Activated CD4-positive, alpha-beta T cell treated with anti-CD3 and anti-CD28 coated beads for 1 hour (primary cell): ENCODE measurements at regions not wholly inside any gene's neighbourhood (a gene's known extent, or its start where the extent isn't known, plus 50 kb on each side); places are given as distances from the start of the nearest gene placed in this dataset.

Experiments used
- DNase-seq: peaks from one replicate; pipeline ENCODE4 v3.0.0-alpha.2; 2020

DNA sequence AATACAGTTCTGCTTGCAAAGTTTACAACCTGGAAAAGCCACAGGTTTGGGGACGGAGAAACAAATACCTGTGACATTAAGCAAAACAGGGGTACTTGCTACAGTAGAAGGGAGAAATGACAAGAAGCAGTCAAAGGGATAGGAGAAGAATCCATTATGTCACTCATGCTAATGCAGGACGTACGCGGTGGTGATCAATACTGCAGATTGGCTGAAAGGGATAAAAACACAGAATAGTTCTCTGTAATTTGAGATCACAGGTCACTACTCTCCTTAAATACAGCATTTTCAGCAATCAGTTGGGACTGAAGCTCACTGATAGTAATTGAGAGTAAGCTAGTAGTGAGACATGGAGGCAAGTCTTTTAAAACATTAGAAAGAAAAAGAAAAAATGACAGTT is 130.3 kb upstream of the MTAP start:
- no peak for DNase-seq

DNA sequence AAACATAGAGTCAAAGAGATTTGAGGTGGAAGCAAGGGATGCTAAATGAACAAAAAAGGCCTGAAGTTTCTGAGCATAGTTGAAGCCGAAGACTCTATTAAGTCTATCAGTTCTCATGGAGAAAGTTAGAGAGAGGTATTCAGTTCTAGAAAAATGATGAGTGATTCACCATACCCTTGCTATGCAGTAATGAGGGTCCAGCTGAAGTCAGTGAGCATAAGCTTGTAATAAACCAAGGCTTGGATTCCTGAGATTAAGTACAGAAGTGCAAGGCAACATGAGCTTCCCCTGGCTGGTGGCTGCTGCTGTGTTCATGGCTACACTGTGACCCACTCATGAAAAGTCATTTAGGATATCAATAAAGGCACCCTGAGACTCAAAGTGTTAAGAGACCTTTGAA is 129.7 kb upstream of the MTAP start:
- no peak for DNase-seq

DNA sequence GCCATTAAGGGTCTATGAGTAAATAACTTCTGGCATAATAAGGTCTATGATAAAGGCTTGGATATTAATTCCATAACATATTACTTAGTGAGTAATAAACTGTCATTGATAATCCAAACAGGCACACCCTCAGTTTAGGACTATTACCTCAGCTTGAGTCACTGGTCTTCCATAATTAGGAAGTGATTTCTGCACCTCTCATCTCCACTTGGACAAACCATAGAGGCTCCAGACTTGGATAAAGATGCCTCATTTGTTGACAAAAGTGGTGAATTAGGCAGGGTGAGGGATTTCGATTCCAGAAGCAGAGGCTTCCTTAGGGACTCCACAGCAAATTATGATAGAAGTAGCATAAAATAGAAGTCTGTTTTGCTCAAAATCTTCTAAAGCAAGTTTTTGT is 127.5 kb upstream of the MTAP start:
- DNase-seq, result no peak

DNA sequence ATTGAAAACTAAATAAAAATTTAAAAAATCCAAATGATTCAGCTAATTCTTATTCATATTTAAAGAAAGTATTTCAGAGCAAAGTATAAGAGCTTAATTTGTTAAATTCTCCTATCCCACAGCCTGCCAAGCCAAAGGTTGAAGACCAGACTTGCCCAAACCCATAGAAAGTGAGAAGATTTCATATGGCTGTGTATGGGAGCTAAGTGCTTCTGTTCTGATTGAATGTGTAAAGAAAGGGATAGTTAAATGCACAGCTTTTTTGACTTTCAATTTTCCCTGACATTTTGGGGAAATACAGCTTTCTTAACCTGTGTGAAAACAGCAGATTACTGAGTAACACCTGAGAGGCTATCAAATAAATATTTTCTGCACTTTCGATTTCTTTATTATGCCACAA is 125.0 kb upstream of the MTAP start:
- DNase-seq, result no peak

GRCh38 chr9:21677834-21678233 is 124.6 kb upstream of the MTAP start:
- DNase-seq, result no peak

GRCh38 chr9:21679432-21679831 is 123.0 kb upstream of the MTAP start:
- DNase-seq, result no peak

- DNase-seq, result no peak
Measured at GRCh38 chr9:21680590-21680989, 121.8 kb upstream of the MTAP start.

DNA sequence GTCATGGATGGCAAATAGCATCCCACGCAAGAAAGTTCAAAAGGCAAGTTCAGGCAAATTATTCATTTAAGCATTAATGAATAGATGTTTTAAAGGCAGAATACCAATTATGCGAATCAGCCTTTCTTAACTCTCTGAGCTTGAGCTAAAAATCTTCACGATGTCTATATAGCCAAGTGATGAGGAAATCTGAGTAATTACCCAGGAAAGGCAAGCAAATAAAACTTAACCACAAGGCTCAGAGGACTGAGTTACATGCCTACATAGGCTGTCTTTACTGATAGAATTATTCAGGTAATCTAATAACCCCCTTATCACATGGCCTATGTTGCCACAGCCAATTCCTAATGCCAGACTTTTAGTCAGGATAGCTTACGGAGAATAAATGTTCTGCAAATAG is 120.8 kb upstream of the MTAP start:
- DNase-seq, result no peak

DNA sequence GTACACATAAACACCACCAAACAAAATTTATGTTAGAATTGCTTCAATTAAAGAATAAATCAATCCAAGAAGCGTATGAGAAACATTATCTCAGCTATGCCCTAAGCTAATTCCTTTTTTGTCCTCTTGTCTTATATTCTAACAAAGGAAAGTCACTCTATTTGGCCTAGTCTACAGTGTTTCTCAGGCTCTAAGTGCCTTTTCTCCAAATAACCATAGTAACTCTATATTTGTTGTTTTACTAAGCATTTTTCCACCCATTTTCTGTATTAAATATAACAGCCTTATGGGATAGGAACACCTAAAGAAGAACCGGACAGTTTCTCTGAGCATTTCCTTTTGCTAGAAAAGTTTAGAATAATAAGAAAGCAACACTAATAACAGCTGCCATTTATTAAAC is 120.1 kb upstream of the MTAP start:
- DNase-seq, result no peak

DNA sequence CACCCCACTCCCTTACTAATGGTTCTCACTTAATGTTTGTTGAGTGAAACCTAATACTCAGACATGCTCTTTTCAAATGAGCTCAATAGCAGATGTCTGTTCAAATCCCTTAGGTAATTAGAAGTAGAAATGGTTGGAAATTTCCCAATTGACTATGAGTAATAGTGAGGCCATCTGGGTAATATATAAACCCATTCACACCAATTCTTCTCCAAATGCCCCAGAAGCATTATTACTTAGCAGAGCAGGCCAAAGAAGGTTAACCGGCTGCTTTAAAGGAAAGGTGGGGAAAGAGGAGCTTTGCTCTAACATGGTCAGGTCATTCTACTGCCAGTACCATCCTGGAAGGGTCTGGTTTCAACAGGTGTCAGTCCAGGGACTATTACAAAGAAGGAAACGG is 119.5 kb upstream of the MTAP start:
- DNase-seq, result no peak

GRCh38 chr9:21683484-21684175 is 118.8 kb upstream of the MTAP start:
- DNase-seq, result no peak

- DNase-seq, result no peak
Measured at GRCh38 chr9:21684231-21684630, 118.2 kb upstream of the MTAP start.

DNA sequence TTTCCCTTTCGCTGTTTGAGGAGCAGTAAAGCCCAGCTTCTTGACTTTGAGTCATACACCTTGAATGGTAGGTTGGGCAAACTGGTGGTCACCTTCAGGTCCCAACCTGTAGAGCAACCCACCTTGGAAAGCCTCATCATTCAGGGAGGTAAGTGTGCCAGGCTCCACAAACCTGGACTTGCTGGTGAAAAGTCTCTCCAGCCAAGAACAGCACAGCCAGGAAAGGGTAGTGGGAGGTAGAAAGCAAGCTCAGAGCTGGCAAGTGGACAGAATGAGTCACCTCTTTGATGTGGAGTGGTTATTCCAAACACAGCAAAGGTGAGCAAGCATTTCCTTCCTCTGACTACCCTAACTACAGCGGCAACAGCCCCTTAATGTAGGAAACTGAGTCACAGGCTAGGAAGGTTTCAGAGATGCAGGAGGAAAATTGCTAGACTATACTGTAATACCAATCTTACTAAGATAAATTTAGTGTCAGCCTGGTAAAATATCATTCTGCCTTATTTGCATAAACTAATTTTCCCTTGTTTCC is 117.5 kb upstream of the MTAP start:
- no peak for DNase-seq

GRCh38 chr9:21685502-21685901 is 116.9 kb upstream of the MTAP start:
- DNase-seq, result no peak

GRCh38 chr9:21686738-21687137 is 115.7 kb upstream of the MTAP start:
- DNase-seq, result no peak

DNA sequence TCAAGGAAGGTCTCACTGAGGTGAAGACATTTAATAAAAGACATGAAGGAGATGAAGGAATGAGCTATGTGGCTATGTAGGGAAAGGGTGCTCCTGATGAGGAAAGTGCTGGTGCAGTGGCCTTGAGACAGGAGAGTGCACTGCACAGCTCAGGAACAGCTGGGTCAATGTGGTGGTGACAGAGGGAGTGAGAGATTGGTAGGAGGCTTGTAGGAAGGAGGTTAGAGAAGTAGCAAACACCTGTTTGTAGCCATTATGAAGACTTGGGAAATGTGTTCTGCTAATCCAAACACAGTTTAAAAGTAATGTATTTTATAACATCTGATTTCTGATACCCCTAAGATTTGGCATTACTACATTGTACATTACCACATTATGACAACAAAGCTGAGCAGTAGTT is 115.1 kb upstream of the MTAP start:
- DNase-seq, result no peak

GRCh38 chr9:21688108-21689102 is 114.0 kb upstream of the MTAP start:
- DNase-seq, result no peak

DNA sequence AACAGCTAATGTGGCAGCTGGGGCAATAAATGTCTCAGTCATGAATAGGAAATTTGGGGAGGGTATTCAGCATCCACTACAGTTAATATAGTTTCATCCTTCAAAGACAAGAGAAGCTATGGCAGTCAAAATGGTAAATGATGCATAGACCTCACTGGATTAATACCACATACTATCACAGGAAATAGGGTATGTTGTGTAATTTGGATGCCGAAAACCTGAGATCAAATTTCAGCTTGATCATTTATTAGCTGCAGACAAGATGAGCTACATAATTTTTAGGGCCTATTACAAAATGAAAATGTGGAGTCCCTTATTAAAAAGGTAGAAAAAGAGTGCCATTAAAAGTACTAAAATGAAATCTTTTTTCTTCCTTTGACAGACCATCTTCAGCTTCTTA is 112.6 kb upstream of the MTAP start:
- no peak for DNase-seq

DNA sequence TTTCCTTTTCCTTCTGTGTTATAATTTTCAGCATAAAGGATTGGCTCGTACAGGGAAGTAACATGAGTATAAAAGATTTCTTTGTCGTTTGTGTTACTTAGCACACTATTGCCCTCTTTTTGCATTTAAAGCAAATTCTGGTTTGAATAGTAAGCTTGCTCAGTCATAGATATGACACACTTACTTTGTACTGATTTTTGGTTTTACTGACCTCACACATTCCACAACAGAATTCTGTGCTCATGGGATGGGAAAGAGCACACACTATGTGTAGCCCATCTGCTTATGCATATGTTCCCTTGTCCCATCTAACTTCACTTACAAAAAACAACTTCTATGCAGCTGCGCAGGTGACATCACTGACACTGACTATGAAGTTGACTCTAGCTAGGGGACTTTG is 111.9 kb upstream of the MTAP start:
- no peak for DNase-seq

DNA sequence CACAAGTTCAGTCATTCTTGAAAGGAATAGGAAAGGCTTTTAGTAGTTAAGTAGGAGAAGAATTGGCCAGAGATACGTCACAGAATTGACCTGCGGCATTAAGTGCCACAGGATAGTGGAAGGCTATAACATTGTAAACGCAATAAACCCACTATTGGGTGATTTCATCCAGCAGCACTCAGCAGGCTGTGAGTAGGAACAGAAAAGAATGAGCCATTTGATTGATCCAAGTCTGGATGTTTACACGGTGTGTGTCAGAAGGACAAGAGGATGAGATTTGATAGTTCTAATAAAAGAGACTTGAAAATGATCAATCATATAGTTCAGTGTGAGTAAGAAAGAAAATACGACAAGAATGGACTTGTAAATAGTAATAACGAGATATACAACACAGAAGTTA is 110.0 kb upstream of the MTAP start:
- no peak for DNase-seq

DNA sequence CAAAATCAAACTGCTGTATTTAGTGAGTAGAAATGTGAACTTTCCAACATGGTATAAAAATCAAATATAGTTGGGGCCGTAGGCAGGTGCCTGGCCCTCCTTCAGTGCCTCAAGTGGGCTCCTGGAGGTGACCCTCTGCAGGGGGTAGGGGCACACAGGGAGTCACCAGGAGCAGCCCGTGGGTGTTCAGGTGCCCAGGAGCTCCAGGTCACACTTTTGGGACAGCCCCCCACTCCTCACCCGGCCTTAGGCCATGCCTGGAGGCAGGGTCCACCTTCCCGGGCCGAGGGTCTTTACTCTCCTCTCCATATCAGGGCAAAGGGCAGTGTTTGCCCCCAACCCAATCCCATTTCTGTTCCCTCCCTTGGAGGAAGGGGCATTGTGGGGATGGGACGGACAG is 108.0 kb upstream of the MTAP start:
- no peak for DNase-seq

- no peak for DNase-seq
Measured at GRCh38 chr9:21695443-21695842, 107.0 kb upstream of the MTAP start.

DNA sequence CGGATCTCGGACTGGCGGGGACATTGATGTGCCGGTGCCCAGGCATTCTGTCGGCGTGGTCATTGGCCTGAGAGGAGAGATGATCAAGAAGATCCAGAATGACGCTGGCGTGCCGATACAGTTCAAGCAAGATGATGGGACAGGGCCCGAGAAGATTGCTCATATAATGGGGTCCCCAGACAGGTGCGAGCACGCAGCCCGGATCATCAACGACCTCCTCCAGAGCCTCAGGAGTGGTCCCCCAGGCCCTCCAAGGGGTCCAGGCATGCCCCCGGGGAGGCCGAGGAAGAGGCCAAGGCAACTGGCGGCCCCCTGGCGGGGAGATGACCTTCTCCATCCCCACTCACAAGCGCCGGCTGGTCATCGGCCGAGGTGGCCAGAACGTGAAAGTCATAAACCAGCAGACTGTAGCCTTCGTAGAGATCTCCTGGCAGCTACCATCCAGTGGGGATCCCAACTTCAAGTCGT is 106.5 kb upstream of the MTAP start:
- no peak for DNase-seq

DNA sequence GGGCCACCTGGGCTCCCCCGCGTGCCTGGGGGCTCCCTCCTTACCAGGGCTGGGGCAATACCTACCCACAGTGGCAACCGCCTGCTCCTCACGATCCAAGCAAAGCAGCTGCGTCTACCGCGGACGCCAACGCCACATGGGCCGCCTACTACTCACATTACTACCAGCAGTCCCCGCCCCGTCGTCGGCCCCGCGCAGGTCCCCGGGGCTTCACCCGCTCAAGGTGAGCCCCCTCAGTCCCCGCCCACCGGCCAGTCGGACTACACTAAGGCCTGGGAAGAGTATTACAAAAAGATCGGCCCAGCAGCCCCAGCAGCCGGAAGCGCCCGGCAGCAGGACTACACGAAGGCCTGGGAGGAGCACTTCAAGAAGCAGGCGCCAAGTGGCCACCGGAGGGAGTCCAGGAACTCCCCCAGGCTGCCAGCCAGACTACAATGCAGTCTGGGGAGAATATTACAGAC is 106.0 kb upstream of the MTAP start:
- DNase-seq, result no peak
